HUES6 (cell line): ENCODE measurements at regions not wholly inside any gene's neighbourhood (a gene's known extent, or its start where the extent isn't known, plus 50 kb on each side); places are given as distances from the start of the nearest gene placed in this dataset.
"Not testable (repeated sequence)": the region's sequence is repeated elsewhere in the genome, so short reads cannot be mapped to it uniquely, and the experiment has no call there.

ENCODE experiments used
- H3K27ac ChIP-seq: 2 replicates; pipeline ENCODE4 v1.7.0; 2013; ENCODE audit warnings: low read depth, mild to moderate bottlenecking, low read length, inconsistent platforms
- H3K27me3 ChIP-seq: 2 replicates; pipeline ENCODE4 v1.6.1; 2013; ENCODE audit warnings: low read length; ENCODE audit not compliant: control insufficient read depth, insufficient read depth
- H3K36me3 ChIP-seq: 2 replicates; pipeline ENCODE4 v1.6.1; 2013; ENCODE audit warnings: low read length; ENCODE audit not compliant: control insufficient read depth, insufficient read depth
- H3K4me1 ChIP-seq: 2 replicates; pipeline ENCODE4 v1.6.1; 2013; ENCODE audit warnings: low read length; ENCODE audit not compliant: control insufficient read depth, insufficient read depth
- H3K4me3 ChIP-seq: 2 replicates; pipeline ENCODE4 v1.5.1; 2013; ENCODE audit warnings: low read depth, low read length
- H3K9ac ChIP-seq: one replicate; pipeline ENCODE4 v1.6.1; 2013; ENCODE audit warnings: mild to moderate bottlenecking, low read length
- H3K9me3 ChIP-seq: 2 replicates; pipeline ENCODE4 v1.6.1; 2013; ENCODE audit warnings: low read depth, low read length; ENCODE audit not compliant: control insufficient read depth, insufficient read depth

GRCh38 chr21:20266441-20266710 lies 731.8 kb upstream of the NCAM2 start:
- Histone ChIP-seq H3K9ac (no peak overlapping the region), H3K4me1 (no peaks in the 10 kb centered on the region; the same call in 1 of the 2 replicates), H3K27me3 (no peaks in the 10 kb centered on the region), H3K27ac (no peak overlapping the region), H3K4me3 (no peak overlapping the region), H3K36me3 (no peaks in the 10 kb centered on the region), H3K9me3 (0 out of 2 replicates have a peak, but pooled peaks cover 2% of the 10 kb centered on the region)

DNA sequence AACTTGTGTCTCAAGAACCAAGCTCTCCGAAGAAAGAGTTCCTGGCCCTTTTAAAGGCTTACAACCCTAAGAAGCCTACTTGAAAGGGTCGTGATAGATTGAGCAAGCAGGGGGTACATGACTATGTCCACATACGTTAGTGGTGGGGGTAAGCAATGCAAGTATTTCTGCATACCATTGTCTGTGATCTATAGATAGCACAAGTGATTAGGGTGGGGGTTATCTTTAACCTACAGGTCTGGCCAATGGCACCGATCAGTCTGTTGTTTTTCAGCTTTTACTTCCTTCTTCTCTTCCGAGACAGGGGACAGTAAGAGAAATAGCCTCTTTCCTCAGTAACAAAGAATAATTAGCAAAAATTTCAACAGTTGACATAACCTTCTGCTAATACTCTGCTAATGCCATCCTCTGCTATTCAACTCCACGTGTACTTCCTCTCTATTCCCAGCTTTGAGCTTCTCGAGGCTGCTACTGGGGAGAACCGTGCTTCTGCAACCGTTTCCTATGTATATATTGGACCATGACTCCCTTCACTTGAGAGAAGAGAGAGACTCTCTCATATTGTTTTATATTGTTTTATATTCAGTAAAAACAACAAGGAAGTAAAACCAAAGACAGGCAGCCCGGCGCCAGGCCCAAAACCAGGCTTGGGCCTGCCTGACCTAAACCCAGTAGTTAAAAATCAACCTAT lies 727.7 kb upstream of the NCAM2 start:
- H3K4me1 ChIP-seq: peaks cover 14% of the 10 kb centered on the region
- H3K9me3 ChIP-seq: peaks cover 2% of the 10 kb centered on the region; the same call in 1 of the 2 replicates
- H3K4me3 ChIP-seq: no peak overlapping the region
- no peaks in the 10 kb centered on the region for H3K27me3 ChIP-seq
- no peak overlapping the region for H3K9ac ChIP-seq
- no peak overlapping the region for H3K27ac ChIP-seq
- no peaks in the 10 kb centered on the region for H3K36me3 ChIP-seq

GRCh38 chr21:20272791-20273362 lies 725.3 kb upstream of the NCAM2 start:
- H3K36me3 ChIP-seq: no peaks in the 10 kb centered on the region
- H3K27me3 ChIP-seq: no peaks in the 10 kb centered on the region
- H3K4me3 ChIP-seq: no peak overlapping the region
- H3K4me1 ChIP-seq: peaks cover 35% of the 10 kb centered on the region
- H3K27ac ChIP-seq: no peak overlapping the region
- no peak overlapping the region for H3K9ac ChIP-seq
- peaks cover 2% of the 10 kb centered on the region; the same call in 1 of the 2 replicates for H3K9me3 ChIP-seq

DNA sequence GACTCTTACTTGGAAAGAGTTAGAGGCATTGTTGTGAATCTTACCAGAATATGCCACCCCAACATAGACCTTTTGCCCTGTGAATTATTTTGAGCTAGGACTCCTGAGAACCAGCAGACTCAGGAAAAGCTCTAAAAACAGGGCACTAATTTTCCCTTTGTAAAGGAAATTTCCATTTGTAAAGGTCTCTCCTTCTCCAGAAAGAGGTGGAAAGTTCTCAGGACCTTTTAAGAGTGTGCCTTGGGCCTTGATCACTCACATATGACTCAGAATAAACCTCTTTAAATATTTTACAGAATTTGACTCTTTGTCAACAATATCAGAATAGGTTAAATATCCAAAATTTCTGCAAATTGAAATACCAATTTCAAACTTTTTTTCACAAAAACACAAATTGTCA lies 721.8 kb upstream of the NCAM2 start:
- H3K9me3 ChIP-seq: peaks cover 5% of the 10 kb centered on the region; the same call in 1 of the 2 replicates
- H3K27ac ChIP-seq: peak overlapping the region; percentile 74
- H3K4me1 ChIP-seq: peaks cover 35% of the 10 kb centered on the region
- no peak overlapping the region for H3K4me3 ChIP-seq
- H3K27me3 ChIP-seq: no peaks in the 10 kb centered on the region
- H3K36me3 ChIP-seq: no peaks in the 10 kb centered on the region
- H3K9ac ChIP-seq: no peak overlapping the region

DNA sequence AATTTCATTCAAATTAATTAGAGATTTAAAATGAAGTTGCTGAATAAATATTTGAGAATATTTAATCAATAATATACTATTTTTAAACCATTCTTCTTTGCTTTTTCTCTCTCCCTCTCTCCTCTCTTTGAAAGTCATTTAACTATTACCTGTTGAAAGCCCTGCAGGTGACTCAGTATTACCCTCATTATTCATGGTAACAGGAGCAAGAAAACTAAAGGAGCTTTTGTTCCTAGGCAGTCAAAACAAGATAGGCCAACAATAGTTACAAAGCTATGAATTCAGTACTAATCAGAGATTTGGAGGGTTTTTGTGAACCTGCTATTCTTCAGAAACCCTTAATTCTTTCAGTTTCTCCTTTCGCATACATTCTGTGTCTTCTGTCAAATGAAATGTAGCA lies 721.3 kb upstream of the NCAM2 start:
- H3K36me3 ChIP-seq: no peaks in the 10 kb centered on the region
- peaks cover 5% of the 10 kb centered on the region; the same call in 1 of the 2 replicates for H3K9me3 ChIP-seq
- peak overlapping the region; percentile 36 for H3K27ac ChIP-seq
- peaks cover 35% of the 10 kb centered on the region for H3K4me1 ChIP-seq
- H3K4me3 ChIP-seq: no peak overlapping the region
- no peaks in the 10 kb centered on the region for H3K27me3 ChIP-seq
- H3K9ac ChIP-seq: no peak overlapping the region

GRCh38 chr21:20283836-20284235 lies 714.4 kb upstream of the NCAM2 start:
- Histone ChIP-seq H3K4me3 (no peak overlapping the region), H3K36me3 (no peaks in the 10 kb centered on the region), H3K9ac (no peak overlapping the region), H3K9me3 (0 out of 2 replicates have a peak, but pooled peaks cover 5% of the 10 kb centered on the region), H3K27me3 (no peaks in the 10 kb centered on the region), H3K4me1 (no peaks in the 10 kb centered on the region), H3K27ac (no peak overlapping the region)

- no peak overlapping the region for H3K27ac ChIP-seq
Measured at GRCh38 chr21:20292280-20292679, 705.9 kb upstream of the NCAM2 start.

GRCh38 chr21:20292854-20293253 lies 705.4 kb upstream of the NCAM2 start:
- not testable (repeated sequence) for H3K27ac ChIP-seq, H3K4me3 ChIP-seq, H3K9ac ChIP-seq

More at GRCh38 chr21:20292280-20292679, 705.9 kb upstream of the NCAM2 start:
- no peaks in the 10 kb centered on the region for H3K36me3 ChIP-seq
- no peak overlapping the region for H3K9ac ChIP-seq
- no peak overlapping the region for H3K4me3 ChIP-seq
- no peaks in the 10 kb centered on the region for H3K9me3 ChIP-seq
- no peaks in the 10 kb centered on the region for H3K27me3 ChIP-seq
- no peaks in the 10 kb centered on the region for H3K4me1 ChIP-seq

DNA sequence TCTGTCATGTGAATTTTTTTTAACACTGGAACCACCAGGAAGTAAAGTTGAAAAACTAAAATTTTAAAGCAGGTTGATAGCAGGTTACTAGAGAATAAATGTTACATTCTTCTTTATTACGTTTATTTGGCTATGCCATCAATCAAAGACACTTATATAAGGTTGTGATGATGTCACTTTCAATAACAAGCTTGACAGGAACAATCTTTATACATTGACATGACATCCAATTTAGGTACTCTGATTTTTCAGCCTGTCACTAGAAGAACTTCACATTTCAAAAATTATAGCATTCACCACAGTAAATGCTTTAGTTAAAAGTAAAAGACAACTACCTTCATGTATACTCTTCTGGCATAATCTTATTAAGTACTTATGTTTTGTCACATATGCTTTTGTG lies 696.8 kb upstream of the NCAM2 start:
- H3K9ac ChIP-seq: no peak overlapping the region
- no peak overlapping the region for H3K27ac ChIP-seq
- no peaks in the 10 kb centered on the region for H3K36me3 ChIP-seq
- no peaks in the 10 kb centered on the region for H3K9me3 ChIP-seq
- H3K27me3 ChIP-seq: no peaks in the 10 kb centered on the region
- H3K4me1 ChIP-seq: no peaks in the 10 kb centered on the region
- H3K4me3 ChIP-seq: no peak overlapping the region

More at GRCh38 chr21:20292854-20293253, 705.4 kb upstream of the NCAM2 start:
- not testable (repeated sequence) for H3K9me3 ChIP-seq, H3K4me1 ChIP-seq, H3K36me3 ChIP-seq, H3K27me3 ChIP-seq

- H3K4me1 ChIP-seq: no peaks in the 10 kb centered on the region
- no peak overlapping the region for H3K27ac ChIP-seq
- H3K9ac ChIP-seq: no peak overlapping the region
- H3K9me3 ChIP-seq: no peaks in the 10 kb centered on the region
- no peaks in the 10 kb centered on the region for H3K36me3 ChIP-seq
- H3K27me3 ChIP-seq: no peaks in the 10 kb centered on the region
- no peak overlapping the region for H3K4me3 ChIP-seq
Measured at GRCh38 chr21:20302084-20302483, 696.1 kb upstream of the NCAM2 start.

- H3K36me3 ChIP-seq: no peaks in the 10 kb centered on the region
- no peaks in the 10 kb centered on the region for H3K27me3 ChIP-seq
- H3K9ac ChIP-seq: no peak overlapping the region
- no peaks in the 10 kb centered on the region for H3K9me3 ChIP-seq
- H3K4me1 ChIP-seq: no peaks in the 10 kb centered on the region
- no peak overlapping the region for H3K27ac ChIP-seq
- no peak overlapping the region for H3K4me3 ChIP-seq
Measured at GRCh38 chr21:20306836-20307235, 691.4 kb upstream of the NCAM2 start.
